ENCODE measurements at regions not wholly inside any gene's neighbourhood (a gene's known extent, or its start where the extent isn't known, plus 50 kb on each side); places are given as distances from the start of the nearest gene placed in this dataset.
"Not testable (repeated sequence)": the region's sequence is repeated elsewhere in the genome, so short reads cannot be mapped to it uniquely, and the experiment has no call there.

DNA sequence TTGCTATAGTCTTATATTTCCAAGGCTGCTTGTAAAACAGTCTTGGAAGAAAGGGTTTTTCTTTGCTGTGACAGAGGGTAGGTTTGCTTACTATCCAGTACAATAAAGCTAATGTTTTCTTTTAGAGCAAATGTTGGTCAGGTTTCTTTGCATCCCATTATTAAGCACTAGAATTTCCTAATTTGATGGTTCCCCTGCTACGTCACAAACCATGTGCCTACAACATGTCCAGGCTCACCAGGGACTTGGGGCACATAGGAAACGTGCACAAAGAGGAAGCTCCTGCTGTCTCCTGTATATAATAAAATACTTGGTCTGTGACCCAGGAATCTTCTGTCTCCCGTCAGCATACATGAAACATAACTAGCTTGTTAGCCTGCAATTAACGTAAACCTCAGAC is 486.3 kb upstream of the LRFN5 start:
- DNase-seq (ENCODE audit: extremely low read depth in 1 of 2, low read depth in 1 of 2): no peak

- DNase-seq (ENCODE audit: extremely low read depth in 1 of 2, low read depth in 1 of 2): no peak
Observed at GRCh38 chr14:41096131-41096530, 510.5 kb upstream of the LRFN5 start.

DNA sequence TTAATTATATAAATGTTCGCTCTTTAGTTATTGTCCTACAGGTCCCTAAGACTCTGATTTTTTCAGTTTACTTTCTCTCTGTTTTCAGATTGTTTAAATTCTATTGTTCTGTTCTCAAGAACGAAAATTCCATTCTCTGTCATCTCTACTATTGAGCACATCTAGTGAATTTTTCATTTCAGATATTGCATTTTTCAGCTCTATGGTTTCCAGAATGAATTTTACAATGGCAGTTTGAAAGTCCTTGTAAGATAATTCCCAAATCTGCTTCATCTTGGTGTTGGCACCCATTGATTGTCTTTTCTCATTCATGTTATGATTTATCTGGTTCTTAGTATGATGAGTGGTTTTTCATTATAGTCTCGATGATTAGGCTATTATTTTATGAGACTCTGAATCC is 519.6 kb upstream of the LRFN5 start:
- no peak for DNase-seq (ENCODE audit: extremely low read depth in 1 of 2, low read depth in 1 of 2)

GRCh38 chr14:41073544-41073943 is 533.1 kb upstream of the LRFN5 start:
- no peak for DNase-seq (ENCODE audit: extremely low read depth in 1 of 2, low read depth in 1 of 2)

DNA sequence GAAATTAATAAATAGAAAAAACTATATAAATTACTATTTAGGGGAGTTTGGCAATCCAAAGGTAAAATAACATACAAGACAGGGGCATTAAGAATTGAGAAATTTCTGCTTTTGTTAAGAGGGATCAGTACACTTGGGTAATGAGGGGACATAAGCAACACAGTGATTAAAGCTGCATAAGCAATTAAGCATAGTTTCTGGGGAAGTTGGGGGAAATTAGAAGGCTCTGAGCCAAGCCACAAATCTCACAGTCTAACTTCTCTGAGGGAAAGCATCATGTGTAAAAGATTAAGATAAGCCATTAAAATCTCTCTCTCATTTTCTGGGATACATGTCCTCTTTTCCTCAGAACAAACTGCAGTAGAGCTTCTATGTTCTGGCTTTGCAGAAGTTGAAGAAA is 533.9 kb upstream of the LRFN5 start:
- DNase-seq (ENCODE audit: extremely low read depth in 1 of 2, low read depth in 1 of 2): no peak

GRCh38 chr14:41071351-41071750 is 535.3 kb upstream of the LRFN5 start:
- no peak for DNase-seq (ENCODE audit: extremely low read depth in 1 of 2, low read depth in 1 of 2)

DNA sequence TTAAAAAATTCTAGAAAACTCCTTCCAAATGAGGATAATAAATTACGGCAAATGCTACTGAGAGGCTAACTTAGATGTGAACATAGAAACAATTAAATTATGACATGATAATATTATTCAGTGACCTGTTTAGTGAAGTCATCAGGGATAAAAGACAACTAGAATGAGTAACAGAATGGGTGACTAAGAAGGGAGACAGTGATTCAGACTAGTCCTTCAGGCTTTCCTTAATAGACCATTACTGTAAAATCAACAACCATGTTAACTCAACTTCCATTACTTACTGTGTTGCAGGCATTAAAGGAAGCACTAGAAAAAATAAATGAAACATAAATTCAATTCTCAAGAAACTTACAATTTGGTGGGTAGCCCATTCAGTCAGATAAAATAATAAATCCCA is 543.9 kb upstream of the LRFN5 start:
- DNase-seq (ENCODE audit: extremely low read depth in 1 of 2, low read depth in 1 of 2): no peak

GRCh38 chr14:41055589-41055988 is 551.1 kb upstream of the LRFN5 start:
- no peak for DNase-seq (ENCODE audit: extremely low read depth in 1 of 2, low read depth in 1 of 2)

DNA sequence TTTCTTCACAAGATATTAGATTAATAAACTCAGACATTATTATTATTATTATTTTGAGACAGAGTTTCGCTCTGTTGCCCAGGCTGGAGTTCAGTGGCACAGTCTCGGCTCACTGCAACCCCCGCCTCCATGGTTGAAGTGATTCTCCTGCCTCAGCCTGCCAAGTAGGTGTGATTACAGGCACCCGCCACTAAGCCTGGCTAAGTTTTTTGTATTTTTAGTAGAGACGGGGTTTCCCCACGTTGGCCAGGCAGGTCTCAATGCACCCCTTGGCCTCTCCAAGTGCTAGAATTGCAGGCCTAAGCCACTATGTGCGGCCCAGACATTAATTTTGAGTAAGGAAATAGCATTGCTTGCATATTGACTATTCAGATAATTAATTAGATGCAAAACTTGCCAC is 554.9 kb upstream of the LRFN5 start:
- no peak for DNase-seq (ENCODE audit: extremely low read depth in 1 of 2, low read depth in 1 of 2)

- DNase-seq (ENCODE audit: extremely low read depth in 1 of 2, low read depth in 1 of 2): no peak
Observed at GRCh38 chr14:41047763-41048162, 558.9 kb upstream of the LRFN5 start.

DNA sequence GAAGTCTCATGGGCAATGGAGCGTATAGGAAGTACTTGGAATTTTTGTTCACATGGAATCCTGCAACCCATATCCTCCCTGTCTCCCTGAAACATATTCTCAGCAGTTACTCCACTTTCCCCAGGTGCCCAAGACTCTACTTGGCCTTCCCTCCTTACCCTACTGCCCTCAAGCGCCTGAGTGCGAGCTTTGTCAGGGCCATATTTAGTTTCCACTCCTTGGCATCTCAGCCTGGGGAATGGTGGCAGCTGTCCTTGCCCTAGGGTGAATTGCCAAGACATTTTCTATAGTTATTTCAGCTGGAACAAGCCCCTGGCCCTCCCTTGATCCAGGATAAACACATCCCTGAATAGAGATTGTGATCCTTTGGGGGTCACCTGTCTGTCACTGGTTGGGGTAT is 569.3 kb upstream of the LRFN5 start:
- DNase-seq (ENCODE audit: extremely low read depth in 1 of 2, low read depth in 1 of 2): no peak

DNA sequence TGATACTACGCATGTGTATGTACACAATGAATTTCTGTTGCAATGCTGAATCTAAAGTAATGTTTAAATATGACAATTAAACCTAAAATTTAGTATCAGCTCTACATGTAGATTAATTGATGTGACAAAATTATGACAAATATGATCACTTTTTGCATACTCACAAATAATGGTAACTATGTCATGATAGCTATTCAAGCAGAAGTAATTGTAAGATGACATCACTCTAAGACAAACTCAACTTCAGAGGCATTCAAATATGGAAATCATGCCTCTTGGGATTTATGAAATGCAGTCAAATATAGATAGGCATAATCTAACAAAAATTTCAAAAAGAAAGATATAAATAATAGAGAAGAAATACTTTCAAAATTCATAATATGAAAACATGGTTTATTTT is 571.7 kb upstream of the LRFN5 start:
- no peak for DNase-seq (ENCODE audit: extremely low read depth in 1 of 2, low read depth in 1 of 2)

GRCh38 chr14:41022932-41023331 is 583.7 kb upstream of the LRFN5 start:
- no peak for DNase-seq (ENCODE audit: extremely low read depth in 1 of 2, low read depth in 1 of 2)

GRCh38 chr14:41016213-41016612 is 590.5 kb upstream of the LRFN5 start:
- no peak for DNase-seq (ENCODE audit: extremely low read depth in 1 of 2, low read depth in 1 of 2)

- DNase-seq (ENCODE audit: extremely low read depth in 1 of 2, low read depth in 1 of 2): no peak
Observed at GRCh38 chr14:41000350-41000749, 606.3 kb upstream of the LRFN5 start.

GRCh38 chr14:40989260-40989659 is 617.4 kb upstream of the LRFN5 start:
- DNase-seq (ENCODE audit: extremely low read depth in 1 of 2, low read depth in 1 of 2): no peak

- no peak for DNase-seq (ENCODE audit: extremely low read depth in 1 of 2, low read depth in 1 of 2)
Observed at GRCh38 chr14:40987481-40987880, 619.2 kb upstream of the LRFN5 start.

- no peak for DNase-seq (ENCODE audit: extremely low read depth in 1 of 2, low read depth in 1 of 2)
Observed at GRCh38 chr14:40986655-40987054, 620.0 kb upstream of the LRFN5 start.

GRCh38 chr14:40985584-40985983 is 621.1 kb upstream of the LRFN5 start:
- DNase-seq (ENCODE audit: extremely low read depth in 1 of 2, low read depth in 1 of 2): no peak

DNA sequence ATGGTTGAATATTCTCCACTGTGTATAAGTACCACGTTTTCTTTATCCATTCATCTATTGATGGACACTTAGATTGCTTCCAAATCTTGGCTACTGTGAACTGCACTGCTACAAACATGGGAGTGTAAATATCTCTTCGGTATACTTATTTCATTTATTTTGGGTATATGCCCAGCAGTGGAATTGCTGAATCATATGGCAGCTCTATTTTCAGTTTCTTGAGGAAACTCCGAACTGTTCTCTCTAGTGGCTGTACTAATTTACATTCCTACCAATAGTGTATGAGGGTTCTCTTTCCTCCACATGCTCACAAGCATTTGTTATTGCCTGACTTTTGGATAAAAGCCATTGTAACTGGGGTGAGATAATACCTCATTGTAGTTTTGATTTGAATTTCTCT is 623.1 kb upstream of the LRFN5 start:
- no peak for DNase-seq (ENCODE audit: extremely low read depth in 1 of 2, low read depth in 1 of 2)

DNA sequence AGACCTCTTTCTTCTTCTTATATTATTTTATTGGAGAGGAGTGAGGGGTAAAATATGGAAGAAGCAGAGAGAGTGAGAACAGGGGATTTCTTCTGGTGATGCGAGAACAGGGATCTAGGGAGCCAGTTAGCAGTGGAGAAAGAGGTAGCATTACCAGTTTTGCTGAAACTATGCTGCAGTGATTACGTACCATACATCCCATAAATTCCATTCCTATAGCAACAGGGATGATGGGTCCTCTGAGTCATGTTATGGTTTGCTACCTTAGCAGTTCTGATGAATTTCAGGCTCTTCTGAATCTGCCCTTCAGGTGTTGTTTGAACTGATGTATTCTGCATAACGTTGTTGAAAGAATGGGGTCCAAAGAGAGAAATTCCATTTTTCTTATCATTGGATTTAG is 625.4 kb upstream of the LRFN5 start:
- no peak for DNase-seq (ENCODE audit: extremely low read depth in 1 of 2, low read depth in 1 of 2)

DNA sequence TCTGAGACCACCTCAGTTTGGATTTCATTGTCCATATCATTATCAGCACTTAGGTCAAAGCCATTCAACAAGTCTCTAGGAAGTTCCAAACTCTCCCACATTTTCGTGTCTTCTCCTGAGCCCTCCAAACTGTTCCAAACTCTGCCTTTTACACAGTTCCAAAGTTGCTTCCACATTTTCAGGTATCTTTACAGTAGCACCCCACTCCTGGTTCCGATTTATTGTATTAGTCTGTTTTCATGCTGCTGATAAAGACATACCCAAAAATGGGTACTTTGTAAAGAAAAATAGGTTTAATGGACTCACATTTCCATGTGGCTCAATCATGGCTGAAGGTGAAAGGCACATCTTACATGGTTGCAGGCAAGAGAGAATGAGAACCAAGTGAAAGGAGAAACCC is 646.4 kb upstream of the LRFN5 start:
- not testable (repeated sequence) for DNase-seq (ENCODE audit: extremely low read depth in 1 of 2, low read depth in 1 of 2)

DNA sequence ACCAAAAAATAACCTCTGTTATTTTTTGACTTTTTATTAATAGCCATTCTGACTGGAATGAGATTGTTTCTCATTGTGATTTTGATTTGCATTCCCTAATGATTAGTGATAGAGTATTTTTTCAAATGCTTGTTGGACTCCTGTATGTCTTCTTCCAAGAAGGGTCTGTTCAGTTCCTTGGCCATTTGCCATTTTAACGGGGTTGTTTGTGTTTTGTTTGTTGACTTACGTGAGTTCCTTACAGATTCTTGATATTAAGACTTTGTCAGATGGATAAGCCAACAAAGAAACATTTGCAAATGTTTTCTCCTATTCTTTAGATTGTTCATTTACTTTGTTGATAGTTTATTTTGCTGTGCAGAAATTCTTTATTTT is 651.6 kb upstream of the LRFN5 start:
- no peak for DNase-seq (ENCODE audit: extremely low read depth in 1 of 2, low read depth in 1 of 2)
